HCT116 (cell line): ENCODE measurements at regions not wholly inside any gene's neighbourhood (a gene's known extent, or its start where the extent isn't known, plus 50 kb on each side); places are given as distances from the start of the nearest gene placed in this dataset.

Experiments
- CTCF ChIP-seq, 3 experiments: fragments of 200-600 bp in 1 of 3; sonication (generic) in 1 of 3; IDR thresholded peaks in 2 of 3; conservative IDR thresholded peaks in 1 of 3; 2 replicates each; pipeline ENCODE4 v1.5.1; 2012 to 2017; ENCODE audit warnings: low read depth in 2 of 3, low read length in 2 of 3, antibody characterized with exemption in 1 of 3, borderline replicate concordance in 1 of 3, control low read depth in 1 of 3, mild to moderate bottlenecking in 1 of 3, mixed read lengths in 1 of 3, mixed run types in 1 of 3, moderate library complexity in 1 of 3; ENCODE audit not compliant: insufficient read depth in 1 of 3
- EZH2 ChIP-seq: fragments of 200-600 bp; sonication (generic); IDR thresholded peaks from 2 replicates; pipeline ENCODE4 v1.6.1; 2017; ENCODE audit warnings: antibody characterized with exemption, mixed run types
- JUND ChIP-seq: IDR thresholded peaks from 2 replicates; pipeline ENCODE4 v1.6.1; 2012
- POLR2AphosphoS5 ChIP-seq: IDR thresholded peaks from 2 replicates; pipeline ENCODE4 v1.6.1; 2011; ENCODE audit warnings: mild to moderate bottlenecking, low read depth, low read length, moderate library complexity

DNA sequence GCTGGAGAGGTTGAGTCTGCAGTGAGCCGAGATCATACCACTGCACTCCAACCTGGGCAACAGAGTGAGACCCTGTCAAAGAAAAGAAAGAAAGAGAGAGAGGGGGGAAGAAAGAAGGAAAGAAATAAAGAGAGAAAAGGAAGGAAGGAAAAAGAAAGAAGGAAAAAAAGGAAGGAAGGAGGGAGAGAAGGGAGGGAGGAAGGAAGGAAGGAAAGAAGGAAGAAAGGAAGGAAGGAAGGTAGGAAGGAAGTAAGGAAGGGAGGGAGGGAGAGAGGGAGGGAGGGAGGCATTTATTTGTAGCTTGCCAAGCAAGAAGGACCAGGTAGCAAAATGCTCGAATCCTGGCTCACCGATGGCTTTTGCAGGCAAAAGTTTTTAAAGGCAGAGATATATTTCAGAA, 74.5 kb upstream of the BAIAP2L1 start:
- no peak for TF ChIP-seq EZH2
- TF ChIP-seq CTCF (IDR thresholded peaks at IDR 0.05 in 2 of 3, conservative IDR thresholded peaks at IDR 0.05 in 1 of 3; ENCODE audit: borderline replicate concordance in 1 of 3, insufficient read depth in 1 of 3, low read depth in 2 of 3, low read length in 2 of 3), result no peak
- TF ChIP-seq POLR2AphosphoS5, result no peak
- TF ChIP-seq JUND, result no peak
